DND-41 (cell line): ENCODE measurements at regions not wholly inside any gene's neighbourhood (a gene's known extent, or its start where the extent isn't known, plus 50 kb on each side); places are given as distances from the start of the nearest gene placed in this dataset.
"Not testable (repeated sequence)": the region's sequence is repeated elsewhere in the genome, so short reads cannot be mapped to it uniquely, and the experiment has no call there.

ENCODE experiments used
- ATAC-seq: fragments of 200-7000 bp; cut with Tn5 transposase; 3 replicates; pipeline ENCODE4 v1.9.1; 2021; ENCODE audit warnings: low read depth; ENCODE audit not compliant: insufficient read depth
- DNase-seq: peaks from one replicate; pipeline ENCODE4 v3.0.0-alpha.2; 2020
- H2AFZ ChIP-seq: 2 replicates; pipeline ENCODE4 v1.6.0; 2012; ENCODE audit warnings: low read depth, low read length
- H3K27ac ChIP-seq: 2 replicates; pipeline ENCODE4 v1.5.1; 2012; ENCODE audit warnings: low read length, inconsistent platforms
- H3K27me3 ChIP-seq: fragments of 200-600 bp; sonication (generic); 2 replicates; pipeline ENCODE4 v1.6.0; 2012; ENCODE audit warnings: low read length, mild to moderate bottlenecking, inconsistent platforms; ENCODE audit not compliant: insufficient read depth, poor library complexity
- H3K36me3 ChIP-seq: 2 replicates; pipeline ENCODE4 v1.5.1; 2012; ENCODE audit warnings: low read length, inconsistent platforms; ENCODE audit not compliant: insufficient read depth
- H3K4me1 ChIP-seq: 2 replicates; pipeline ENCODE4 v1.5.1; 2012; ENCODE audit warnings: mild to moderate bottlenecking, low read length; ENCODE audit not compliant: insufficient read depth
- H3K4me2 ChIP-seq: 2 replicates; pipeline ENCODE4 v1.6.0; 2012; ENCODE audit warnings: mild to moderate bottlenecking, moderate library complexity, low read length, inconsistent platforms; ENCODE audit not compliant: insufficient read depth
- H3K4me3 ChIP-seq, 2 experiments: fragments of 200-600 bp in 1 of 2; shearing (Covaris generic) in 1 of 2; 2 replicates each; pipeline ENCODE4 v1.5.1; 2012 to 2016; ENCODE audit warnings: inconsistent platforms in 2 of 2, low read length in 2 of 2, mild to moderate bottlenecking in 2 of 2, low read depth in 1 of 2, moderate library complexity in 1 of 2
- H3K79me2 ChIP-seq: 2 replicates; pipeline ENCODE4 v1.6.0; 2012; ENCODE audit warnings: low read length, inconsistent platforms; ENCODE audit not compliant: insufficient read depth
- H3K9ac ChIP-seq: 2 replicates; pipeline ENCODE4 v1.6.0; 2012; ENCODE audit warnings: low read depth, mild to moderate bottlenecking, inconsistent platforms, low read length, moderate library complexity
- H3K9me3 ChIP-seq: 2 replicates; pipeline ENCODE4 v1.5.1; 2012; ENCODE audit warnings: low read length, moderate library complexity, mild to moderate bottlenecking, inconsistent platforms; ENCODE audit not compliant: insufficient read depth, severe bottlenecking
- H4K20me1 ChIP-seq: 2 replicates; pipeline ENCODE4 v1.6.0; 2012; ENCODE audit warnings: low read length; ENCODE audit not compliant: insufficient read depth

- DNase-seq, H3K9me3 ChIP-seq, H3K36me3 ChIP-seq, H3K4me1 ChIP-seq, H4K20me1 ChIP-seq, H3K9ac ChIP-seq, ATAC-seq, H3K27me3 ChIP-seq, H2AFZ ChIP-seq, H3K79me2 ChIP-seq, H3K4me3 ChIP-seq, H3K27ac ChIP-seq, H3K4me2 ChIP-seq: not testable (repeated sequence)
These were observed 469.0 kb upstream of the ZNG1F start for GRCh38 chr9:41658116-41658515.

GRCh38 chr9:41657141-41657540 lies 468.0 kb upstream of the ZNG1F start:
- H3K9me3 ChIP-seq, ATAC-seq, H3K79me2 ChIP-seq, H3K36me3 ChIP-seq, H3K27ac ChIP-seq, H3K4me1 ChIP-seq, DNase-seq, H3K4me2 ChIP-seq, H3K9ac ChIP-seq, H2AFZ ChIP-seq, H4K20me1 ChIP-seq, H3K4me3 ChIP-seq, H3K27me3 ChIP-seq: not testable (repeated sequence)

GRCh38 chr9:41655071-41655554 lies 466.0 kb upstream of the ZNG1F start:
- not testable (repeated sequence) for ATAC-seq, H3K79me2 ChIP-seq, DNase-seq, H3K27ac ChIP-seq, H3K9me3 ChIP-seq, H2AFZ ChIP-seq, H3K36me3 ChIP-seq, H3K4me1 ChIP-seq, H3K27me3 ChIP-seq, H3K4me2 ChIP-seq, H3K4me3 ChIP-seq, H3K9ac ChIP-seq, H4K20me1 ChIP-seq

DNA sequence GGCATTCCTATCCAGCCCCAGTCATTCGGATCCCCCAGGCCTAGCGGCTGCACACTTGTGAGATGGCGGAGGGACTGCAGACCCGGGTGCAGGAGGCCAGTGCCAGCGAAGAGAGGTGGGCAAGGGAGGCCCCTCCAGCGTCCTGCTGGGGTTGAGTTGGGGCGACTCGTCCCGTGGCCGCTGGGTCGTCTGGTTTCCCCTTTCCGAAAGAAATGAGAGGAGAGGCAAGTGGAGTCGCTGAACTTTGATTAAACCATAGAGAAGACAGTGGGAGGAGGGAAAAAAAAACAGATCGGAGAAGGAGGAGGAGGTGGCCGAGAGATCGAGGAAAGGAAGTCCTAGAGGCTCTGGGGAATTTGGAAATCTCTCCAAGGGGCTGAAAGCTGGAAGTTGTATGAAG lies 465.2 kb upstream of the ZNG1F start:
- H3K79me2 ChIP-seq, H4K20me1 ChIP-seq, DNase-seq, H3K36me3 ChIP-seq, H3K27ac ChIP-seq, H3K9ac ChIP-seq, H3K27me3 ChIP-seq, H3K4me1 ChIP-seq, ATAC-seq, H2AFZ ChIP-seq, H3K4me3 ChIP-seq, H3K9me3 ChIP-seq, H3K4me2 ChIP-seq: not testable (repeated sequence)

GRCh38 chr9:41653560-41654340 lies 464.6 kb upstream of the ZNG1F start:
- H3K27ac ChIP-seq, H3K79me2 ChIP-seq, H3K9ac ChIP-seq: not testable (repeated sequence)

DNA sequence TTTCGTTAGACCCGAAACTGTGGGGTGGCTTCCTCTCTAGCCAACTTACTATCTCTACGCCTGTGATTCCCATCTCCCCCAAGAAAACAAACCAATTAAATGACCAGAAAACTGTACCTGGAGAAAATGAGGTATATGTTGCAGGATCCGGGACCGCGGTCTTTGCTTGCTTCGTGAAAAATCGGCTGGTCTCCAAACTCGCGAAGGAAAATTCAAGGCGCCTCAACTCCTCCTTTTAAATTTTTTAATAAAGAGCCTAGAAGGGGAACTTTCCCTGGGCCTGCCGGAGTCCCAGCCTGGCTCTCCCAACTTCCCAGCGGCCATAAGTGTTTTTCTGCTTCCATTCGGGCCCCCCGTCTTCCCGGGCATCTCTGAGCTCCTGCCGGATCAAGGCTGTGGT lies 463.7 kb upstream of the ZNG1F start:
- H3K4me2 ChIP-seq, H3K4me1 ChIP-seq, H3K36me3 ChIP-seq, ATAC-seq, H3K4me3 ChIP-seq, H4K20me1 ChIP-seq, H3K27ac ChIP-seq, H3K9ac ChIP-seq, DNase-seq, H3K9me3 ChIP-seq, H2AFZ ChIP-seq, H3K27me3 ChIP-seq, H3K79me2 ChIP-seq: not testable (repeated sequence)

More at GRCh38 chr9:41653560-41654340, 464.6 kb upstream of the ZNG1F start:
- not testable (repeated sequence) for H3K4me2 ChIP-seq, H3K27me3 ChIP-seq, H4K20me1 ChIP-seq, H3K4me3 ChIP-seq, DNase-seq, H3K4me1 ChIP-seq, H3K9me3 ChIP-seq, ATAC-seq, H2AFZ ChIP-seq, H3K36me3 ChIP-seq

- not testable (repeated sequence) for ATAC-seq
These were observed 463.1 kb upstream of the ZNG1F start for GRCh38 chr9:41652100-41652713.

GRCh38 chr9:41650086-41650485 lies 461.0 kb upstream of the ZNG1F start:
- not testable (repeated sequence) for H3K4me2 ChIP-seq, H3K9me3 ChIP-seq, H3K4me3 ChIP-seq, DNase-seq, H4K20me1 ChIP-seq, H3K4me1 ChIP-seq, H3K36me3 ChIP-seq, ATAC-seq, H2AFZ ChIP-seq, H3K27me3 ChIP-seq, H3K9ac ChIP-seq, H3K79me2 ChIP-seq, H3K27ac ChIP-seq

More at GRCh38 chr9:41652100-41652713, 463.1 kb upstream of the ZNG1F start:
- not testable (repeated sequence) for H3K9ac ChIP-seq, H3K9me3 ChIP-seq, H3K4me3 ChIP-seq, H3K27me3 ChIP-seq, H3K27ac ChIP-seq, H3K36me3 ChIP-seq, DNase-seq, H3K79me2 ChIP-seq, H2AFZ ChIP-seq, H3K4me1 ChIP-seq, H3K4me2 ChIP-seq, H4K20me1 ChIP-seq
